K562 (cell line): ENCODE measurements at regions not wholly inside any gene's neighbourhood (a gene's known extent, or its start where the extent isn't known, plus 50 kb on each side); places are given as distances from the start of the nearest gene placed in this dataset.

Experiments
- ATAC-seq: fragments of 200-7000 bp; cut with Tn5 transposase; 3 replicates; pipeline ENCODE4 v1.9.1; 2020; ENCODE audit warnings: moderate library complexity
- BruUV-seq: library from RNA; stranded (reverse); fragments of 400-500 nt; replicated peaks from 2 replicates; lab custom pipeline; 2021; lab: Mats Ljungman, UMichigan
- CTCF ChIA-PET: fragments of 300-600 bp; formaldehyde crosslinking; extraction: SDS; loops from one replicate; lab custom pipeline; 2021; ENCODE audit warnings: low intra/inter-chr PET ratio; lab: Yijun Ruan, JAX
- POLR2A ChIA-PET: fragments of 300-600, 350-650 bp; sonication (Branson Sonifier 250); formaldehyde crosslinking; extraction: SDS; loops from one replicate; lab custom pipeline; 2021; ENCODE audit warnings: antibody characterized with exemption, inconsistent platforms; lab: Yijun Ruan, JAX
- DNase-seq, 4 experiments: peaks; one replicate each; pipeline versions ENCODE4 v3.0.0 to v3.0.0-alpha.2; 2011 to 2018; ENCODE audit warnings: low spot score in 3 of 4, mixed read lengths in 3 of 4; ENCODE audit errors: extremely low read depth in 1 of 4
- FAIRE-seq: peaks from 2 replicates; lab custom pipeline; 2011; peaks lifted over from hg19 to GRCh38; lab: Jason Lieb, UNC
- H2AFZ ChIP-seq: 2 replicates; pipeline ENCODE4 v1.6.0; 2011; ENCODE audit warnings: low read depth, low read length, control low read depth, inconsistent platforms
- H3K27ac ChIP-seq: fragments of 200-600 bp; 3 replicates; pipeline ENCODE4 v1.8.0; 2011; ENCODE audit warnings: low read depth, mild to moderate bottlenecking, control low read depth, inconsistent platforms, low read length, moderate library complexity, mixed read lengths; ENCODE audit errors: extremely low read depth
- H3K27me3 ChIP-seq, 2 experiments: fragments of 300-600 bp in 1 of 2; 2 replicates in 1 of 2; 3 replicates in 1 of 2; pipeline versions ENCODE4 v1.6.0 to v1.8.0; 2011; ENCODE audit warnings: inconsistent platforms in 2 of 2, low read length in 2 of 2, mild to moderate bottlenecking in 1 of 2, mixed read lengths in 1 of 2, moderate library complexity in 1 of 2; ENCODE audit not compliant: control insufficient read depth in 2 of 2, insufficient read depth in 2 of 2
- H3K36me3 ChIP-seq: fragments of 300-600 bp; 3 replicates; pipeline ENCODE4 v1.8.0; 2011; ENCODE audit warnings: mild to moderate bottlenecking, low read length, inconsistent platforms; ENCODE audit not compliant: control insufficient read depth, insufficient read depth
- H3K4me1 ChIP-seq, 2 experiments: fragments of 200-600 bp in 1 of 2; replicated peaks in 1 of 2; 2 replicates in 1 of 2; 3 replicates in 1 of 2; pipeline versions ENCODE4 v1.5.1 to v1.8.0; 2011; ENCODE audit warnings: inconsistent platforms in 2 of 2, low read length in 2 of 2, mild to moderate bottlenecking in 1 of 2, mixed read lengths in 1 of 2, moderate library complexity in 1 of 2; ENCODE audit not compliant: control insufficient read depth in 2 of 2, insufficient read depth in 2 of 2
- H3K4me2 ChIP-seq: 2 replicates; pipeline ENCODE4 v1.6.1; 2011; ENCODE audit warnings: low read length, control low read depth, inconsistent platforms, mixed read lengths; ENCODE audit not compliant: insufficient read depth
- H3K4me3 ChIP-seq: fragments of 200-600 bp; sonication (generic), shearing (Covaris generic); 2 replicates; pipeline ENCODE4 v1.5.1; 2016; ENCODE audit warnings: control low read depth, inconsistent platforms
- H3K79me2 ChIP-seq: fragments of 200-600 bp; 3 replicates; pipeline ENCODE4 v1.8.0; 2011; ENCODE audit warnings: low read length, inconsistent platforms; ENCODE audit not compliant: control insufficient read depth, insufficient read depth
- H3K9ac ChIP-seq, 2 experiments: 2 replicates each; pipeline versions ENCODE4 v1.6.0 to v1.6.1; 2011; ENCODE audit warnings: low read depth in 2 of 2, low read length in 2 of 2, control low read depth in 1 of 2, inconsistent platforms in 1 of 2, mild to moderate bottlenecking in 1 of 2, mixed read lengths in 1 of 2; ENCODE audit not compliant: insufficient read depth in 1 of 2
- H3K9me1 ChIP-seq: one replicate; pipeline ENCODE4 v1.6.0; 2011; ENCODE audit warnings: inconsistent platforms, mild to moderate bottlenecking, low read length, moderate library complexity; ENCODE audit not compliant: control insufficient read depth, insufficient read depth
- H3K9me3 ChIP-seq: replicated peaks from 2 replicates; pipeline ENCODE4 v1.5.1; 2011; ENCODE audit warnings: low read depth, low read length, inconsistent platforms; ENCODE audit not compliant: control insufficient read depth, insufficient read depth
- H4K20me1 ChIP-seq: replicated peaks from 2 replicates; pipeline ENCODE4 v1.6.1; 2011; ENCODE audit warnings: low read length, inconsistent platforms, mixed read lengths; ENCODE audit not compliant: control insufficient read depth, insufficient read depth
- MCM3 ChIP-seq: fragments of 450-650 bp; IDR thresholded peaks from 2 replicates; pipeline ENCODE4 v1.6.1; 2016
- MYNN ChIP-seq, 2 experiments: sonication (generic); formaldehyde crosslinking in 1 of 2; IDR thresholded peaks; 2 replicates each; pipeline versions ENCODE4 v1.5.0 to v1.6.1; 2016 to 2020; ENCODE audit warnings: antibody characterized with exemption in 1 of 2, missing genetic modification reagents in 1 of 2
- POLR2G ChIP-seq: fragments of 200-400 bp; formaldehyde crosslinking; IDR thresholded peaks from 2 replicates; pipeline ENCODE4 v1.6.1; 2017; ENCODE audit warnings: low read depth, mild to moderate bottlenecking, antibody characterized with exemption, low read length, moderate library complexity
- SRSF3 ChIP-seq: fragments of 200-400 bp; formaldehyde crosslinking; IDR thresholded peaks from 2 replicates; pipeline ENCODE4 v1.6.1; 2016; ENCODE audit warnings: mild to moderate bottlenecking, low read length, moderate library complexity; ENCODE audit not compliant: insufficient read depth
- TGIF2 ChIP-seq: sonication (generic); formaldehyde crosslinking; IDR thresholded peaks from 2 replicates; pipeline ENCODE4 v1.8.1; 2022; ENCODE audit warnings: mild to moderate bottlenecking, missing genetic modification reagents, moderate library complexity
- TOE1 ChIP-seq, 2 experiments: fragments of 450-650 bp in 1 of 2; sonication (generic) in 1 of 2; formaldehyde crosslinking in 1 of 2; IDR thresholded peaks; 2 replicates each; pipeline versions ENCODE4 v1.7.1 to v1.8.0; 2016 to 2022; ENCODE audit warnings: borderline replicate concordance in 2 of 2, mild to moderate bottlenecking in 2 of 2, antibody characterized with exemption in 1 of 2, inconsistent platforms in 1 of 2, low read depth in 1 of 2, missing genetic modification reagents in 1 of 2, moderate library complexity in 1 of 2
- ZNF431 ChIP-seq: sonication (generic); formaldehyde crosslinking; IDR thresholded peaks from 2 replicates; pipeline ENCODE4 v1.8.0; 2022; ENCODE audit warnings: mild to moderate bottlenecking, missing genetic modification reagents
- ZNF696 ChIP-seq: fragments of 250-450 bp; sonication (Bioruptor Pico); conservative IDR thresholded peaks from 2 replicates; pipeline ENCODE4 v1.4.0; 2020; ENCODE audit warnings: mild to moderate bottlenecking, moderate library complexity
- WGBS: fragments of 100-300 bp; shearing (Covaris generic); methylation state at CpG from one replicate; pipeline ENCODE4 v1.1.6; 2016; ENCODE audit warnings: low coverage, mixed read lengths; ENCODE audit not compliant: insufficient coverage; ENCODE audit errors: missing lambda C conversion rate; 5-methylcytosine and 5-hydroxymethylcytosine counted together
- in situ Hi-C: fragments of 300-500 bp; cut with MboI; formaldehyde crosslinking; loops from 4 replicates; pipeline ENCODE4 v1.15.0; 2018; ENCODE audit warnings: inconsistent platforms, mixed read lengths
- intact Hi-C: fragments of 100-400 bp; cut with micrococcal nuclease; formaldehyde crosslinking; loops from 2 replicates; pipeline ENCODE4 v1.14.2; 2022
- TF ChIP-seq, protein P1 (sequence below): sonication (generic); formaldehyde crosslinking; IDR thresholded peaks from 2 replicates; pipeline ENCODE4 v1.8.0; 2023; ENCODE audit warnings: mild to moderate bottlenecking, missing genetic modification reagents

DNA sequence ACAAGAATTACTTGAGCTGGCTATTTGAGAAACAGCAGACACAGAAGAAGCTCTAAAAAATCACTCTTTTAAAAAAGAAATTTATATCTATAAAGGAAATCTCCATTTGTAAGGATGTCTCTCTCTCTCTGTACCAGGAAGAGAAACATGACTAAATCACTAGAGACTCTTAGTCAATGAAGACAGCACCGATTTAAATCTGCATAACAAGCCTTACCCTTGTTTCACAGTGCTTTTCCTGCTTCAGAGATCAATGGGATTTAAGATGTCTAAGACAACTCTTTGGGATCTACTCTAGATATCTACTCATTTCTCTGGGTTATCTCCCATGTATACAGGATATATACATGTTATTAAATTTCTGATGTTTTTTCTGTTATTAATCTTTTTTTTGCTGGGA is 359.2 kb upstream of the RND3 start:
- H3K36me3 ChIP-seq = no peaks in the 10 kb centered on the region
- ChIA-PET CTCF (no interaction called here), POLR2A (no interaction called here)
- no peak overlapping the region for H3K4me3 ChIP-seq
- no peak overlapping the region for H3K9ac ChIP-seq
- in situ Hi-C loops (no loop called here), intact Hi-C loops (no loop called here)
- TF ChIP-seq ZNF431 = no peak
- TF ChIP-seq, protein P1, sequence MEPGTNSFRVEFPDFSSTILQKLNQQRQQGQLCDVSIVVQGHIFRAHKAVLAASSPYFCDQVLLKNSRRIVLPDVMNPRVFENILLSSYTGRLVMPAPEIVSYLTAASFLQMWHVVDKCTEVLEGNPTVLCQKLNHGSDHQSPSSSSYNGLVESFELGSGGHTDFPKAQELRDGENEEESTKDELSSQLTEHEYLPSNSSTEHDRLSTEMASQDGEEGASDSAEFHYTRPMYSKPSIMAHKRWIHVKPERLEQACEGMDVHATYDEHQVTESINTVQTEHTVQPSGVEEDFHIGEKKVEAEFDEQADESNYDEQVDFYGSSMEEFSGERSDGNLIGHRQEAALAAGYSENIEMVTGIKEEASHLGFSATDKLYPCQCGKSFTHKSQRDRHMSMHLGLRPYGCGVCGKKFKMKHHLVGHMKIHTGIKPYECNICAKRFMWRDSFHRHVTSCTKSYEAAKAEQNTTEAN (CRISPR knock-in tag) = no peak
- no peak for TF ChIP-seq MYNN (IDR thresholded peaks at IDR 0.05)
- no peak for TF ChIP-seq MYNN (CRISPR knock-in tag; IDR thresholded peaks at IDR 0.05)
- no peak for TF ChIP-seq TOE1 (IDR thresholded peaks at IDR 0.05; ENCODE audit: borderline replicate concordance)
- TF ChIP-seq TOE1 (CRISPR knock-in tag; IDR thresholded peaks at IDR 0.05; ENCODE audit: borderline replicate concordance, low read depth) = no peak
- TF ChIP-seq TGIF2 (CRISPR knock-in tag) = no peak
- no peak for TF ChIP-seq SRSF3
- no peak for TF ChIP-seq ZNF696 (CRISPR knock-in tag)
- TF ChIP-seq POLR2G = no peak
- TF ChIP-seq MCM3 = no peak
- no peaks in the 10 kb centered on the region for H4K20me1 ChIP-seq
- no peak overlapping the region for H3K27ac ChIP-seq
- FAIRE-seq (no peak), DNase-seq (no peak), ATAC-seq (no peak)
- no peaks in the 10 kb centered on the region for H3K79me2 ChIP-seq
- no peaks in the 10 kb centered on the region for H3K9me3 ChIP-seq
- H2AFZ ChIP-seq = no peak overlapping the region
- no peak overlapping the region for H3K4me2 ChIP-seq
- H3K9me1 ChIP-seq = no peaks in the 10 kb centered on the region
- H3K27me3 ChIP-seq = no peaks in the 10 kb centered on the region
- no peaks in the 10 kb centered on the region for H3K4me1 ChIP-seq
- WGBS = 13% methylated on average over 1 of the region's 1 CpG
- BruUV-seq = no TSS peak
